AG09319 (cell line): ENCODE measurements at regions not wholly inside any gene's neighbourhood (a gene's known extent, or its start where the extent isn't known, plus 50 kb on each side); places are given as distances from the start of the nearest gene placed in this dataset.
"Not testable (repeated sequence)": the region's sequence is repeated elsewhere in the genome, so short reads cannot be mapped to it uniquely, and the experiment has no call there.

Experiments
- DNase-seq: peaks from one replicate; pipeline ENCODE4 v3.0.0-alpha.2; 2010; ENCODE audit warnings: low read depth; ENCODE audit errors: extremely low read depth
- CTCF ChIP-seq: IDR thresholded peaks from 2 replicates; pipeline ENCODE4 v1.5.1; 2011; ENCODE audit warnings: low read depth, mild to moderate bottlenecking, inconsistent platforms, low read length, moderate library complexity

DNA sequence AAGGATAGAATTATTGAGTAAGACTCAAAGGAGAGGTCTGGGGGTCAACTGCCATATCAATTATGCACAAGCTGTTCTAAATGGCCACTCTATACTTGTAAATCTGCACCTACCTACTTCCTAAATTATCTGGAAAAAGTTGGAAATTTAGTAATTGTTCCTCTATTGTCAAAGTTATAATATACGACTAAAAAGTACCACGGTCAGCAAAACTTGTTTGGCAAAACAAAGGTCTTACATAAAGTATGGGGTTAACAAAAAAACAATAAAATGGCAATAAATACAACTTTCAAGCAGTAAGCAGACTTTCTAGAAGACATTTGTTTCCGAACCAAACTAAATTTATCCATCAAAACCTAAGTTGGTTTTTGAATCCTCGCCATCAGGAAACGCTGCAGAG lies 309.7 kb downstream of the FRK start:
- no peak for TF ChIP-seq CTCF
- no peak for DNase-seq

DNA sequence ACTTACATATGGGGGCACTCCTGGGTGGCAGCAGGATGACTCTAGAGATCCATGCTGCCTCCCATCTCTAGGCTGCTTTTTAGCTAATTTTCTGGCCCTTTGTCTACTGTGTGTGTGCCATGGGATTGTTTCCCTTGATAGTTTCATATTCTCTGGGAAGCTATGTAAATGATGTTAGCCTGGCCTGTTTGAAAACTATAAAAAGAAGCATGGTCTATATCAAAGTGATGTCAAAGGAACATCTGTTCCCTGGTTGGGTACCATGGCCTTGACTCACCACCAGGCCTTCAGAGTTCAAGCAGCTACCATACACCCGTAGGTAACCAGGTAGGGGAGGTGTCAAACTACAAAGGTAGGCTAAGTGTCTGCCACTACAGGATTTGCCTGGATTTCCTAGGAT lies 310.4 kb downstream of the FRK start:
- no peak for TF ChIP-seq CTCF
- no peak for DNase-seq

GRCh38 chr6:115747719-115748118 lies 313.0 kb downstream of the FRK start:
- DNase-seq, result no peak
- TF ChIP-seq CTCF, result no peak

DNA sequence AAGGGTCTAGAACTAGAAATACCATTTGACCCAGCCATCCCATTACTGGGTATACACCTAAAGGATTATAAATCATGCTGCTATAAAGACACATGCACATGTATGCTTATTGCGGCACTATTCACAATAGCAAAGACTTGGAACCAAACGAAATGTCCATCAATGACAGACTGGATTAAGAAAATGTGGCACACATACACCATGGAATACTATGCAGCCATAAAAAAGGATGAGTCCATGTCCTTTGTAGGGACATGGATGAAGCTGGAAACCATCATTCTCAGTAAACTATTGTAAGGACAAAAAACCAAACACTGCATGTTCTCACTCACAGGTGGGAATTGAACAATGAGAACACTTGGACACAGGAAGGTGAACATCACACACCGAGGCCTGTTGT lies 314.1 kb downstream of the FRK start:
- DNase-seq, result not testable (repeated sequence)

- TF ChIP-seq CTCF, result no peak
- no peak for DNase-seq
Observed at GRCh38 chr6:115740907-115741306, 319.8 kb downstream of the FRK start.

DNA sequence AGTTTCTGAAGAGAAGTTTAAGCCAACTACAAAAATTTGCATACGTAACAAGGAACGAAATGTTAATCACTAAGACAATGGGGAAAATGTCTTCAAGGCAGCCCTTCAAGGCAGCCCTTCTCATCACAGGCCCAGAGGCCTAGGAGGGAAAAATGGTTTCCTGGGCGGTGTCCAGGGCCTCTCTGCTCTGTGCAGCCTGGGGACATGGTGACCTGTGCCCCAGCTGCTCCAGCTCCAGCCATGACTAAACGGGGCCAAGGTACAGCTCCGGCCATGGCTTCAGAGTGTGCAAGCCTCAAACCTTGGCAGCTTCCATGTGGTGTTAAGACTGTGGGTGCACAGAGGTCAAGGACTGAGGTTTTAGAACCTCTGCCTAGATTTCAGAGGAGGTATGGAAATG lies 325.1 kb downstream of the FRK start:
- TF ChIP-seq CTCF, result no peak
- no peak for DNase-seq

- DNase-seq, result no peak
- TF ChIP-seq CTCF, result no peak
Observed at GRCh38 chr6:115733426-115733825, 327.3 kb downstream of the FRK start.

DNA sequence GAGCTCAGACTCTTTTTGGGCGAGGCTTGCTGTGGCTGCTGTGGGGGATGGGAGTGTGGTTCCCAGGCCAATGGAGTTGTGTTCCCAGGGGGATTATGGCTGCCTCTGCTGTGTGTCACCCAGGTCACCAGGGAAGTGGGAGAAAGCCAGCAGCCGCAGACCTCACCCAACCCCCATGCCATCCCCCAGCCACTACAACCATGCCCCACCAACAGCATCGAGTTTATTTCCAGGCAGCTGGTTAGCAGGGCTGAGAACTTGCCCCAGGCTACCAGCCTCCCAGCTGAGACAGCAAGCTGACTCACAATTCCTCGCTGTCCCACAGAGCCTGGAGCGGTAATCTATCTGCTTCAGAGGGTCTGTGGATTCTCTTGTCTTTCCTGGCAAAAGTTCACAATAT lies 331.7 kb downstream of the FRK start:
- DNase-seq, result no peak
- no peak for TF ChIP-seq CTCF
